ENCODE measurements at regions not wholly inside any gene's neighbourhood (a gene's known extent, or its start where the extent isn't known, plus 50 kb on each side); places are given as distances from the start of the nearest gene placed in this dataset.
"Not testable (repeated sequence)": the region's sequence is repeated elsewhere in the genome, so short reads cannot be mapped to it uniquely, and the experiment has no call there.

GRCh38 chr3:80006315-80006714 lies 238.5 kb upstream of the ROBO1 start:
- no peak for DNase-seq

- no peak for DNase-seq
Observed at GRCh38 chr3:80000022-80000421, 232.2 kb upstream of the ROBO1 start.

- no peak for DNase-seq
Observed at GRCh38 chr3:79994397-79994796, 226.6 kb upstream of the ROBO1 start.

GRCh38 chr3:79986338-79986737 lies 218.5 kb upstream of the ROBO1 start:
- no peak for DNase-seq

- no peak for DNase-seq
Observed at GRCh38 chr3:79985816-79986215, 218.0 kb upstream of the ROBO1 start.

GRCh38 chr3:79983118-79983517 lies 215.3 kb upstream of the ROBO1 start:
- no peak for DNase-seq

GRCh38 chr3:79979990-79980389 lies 212.2 kb upstream of the ROBO1 start:
- no peak for DNase-seq

- no peak for DNase-seq
Observed at GRCh38 chr3:79976466-79976865, 208.7 kb upstream of the ROBO1 start.

GRCh38 chr3:79973917-79974595 lies 206.3 kb upstream of the ROBO1 start:
- no peak for DNase-seq

- no peak for DNase-seq
Observed at GRCh38 chr3:79973482-79973881, 205.7 kb upstream of the ROBO1 start.

GRCh38 chr3:79968418-79968817 lies 200.6 kb upstream of the ROBO1 start:
- DNase-seq, result no peak

GRCh38 chr3:79960594-79960993 lies 192.8 kb upstream of the ROBO1 start:
- DNase-seq, result no peak

GRCh38 chr3:79957066-79957465 lies 189.3 kb upstream of the ROBO1 start:
- DNase-seq, result no peak

GRCh38 chr3:79954756-79955155 lies 187.0 kb upstream of the ROBO1 start:
- DNase-seq, result no peak

GRCh38 chr3:79953591-79954101 lies 185.8 kb upstream of the ROBO1 start:
- DNase-seq, result no peak

- DNase-seq, result not testable (repeated sequence)
Observed at GRCh38 chr3:79951426-79951825, 183.6 kb upstream of the ROBO1 start.

- DNase-seq, result no peak
Observed at GRCh38 chr3:79947957-79948356, 180.2 kb upstream of the ROBO1 start.

- no peak for DNase-seq
Observed at GRCh38 chr3:79947469-79947868, 179.7 kb upstream of the ROBO1 start.

GRCh38 chr3:79937567-79937966 lies 169.8 kb upstream of the ROBO1 start:
- DNase-seq, result no peak

GRCh38 chr3:79930196-79930595 lies 162.4 kb upstream of the ROBO1 start:
- no peak for DNase-seq

GRCh38 chr3:79928687-79929408 lies 161.1 kb upstream of the ROBO1 start:
- DNase-seq, result no peak

GRCh38 chr3:79926522-79926921 lies 158.7 kb upstream of the ROBO1 start:
- no peak for DNase-seq

- no peak for DNase-seq
Observed at GRCh38 chr3:79922633-79923032, 154.8 kb upstream of the ROBO1 start.

- no peak for DNase-seq
Observed at GRCh38 chr3:79917561-79917960, 149.8 kb upstream of the ROBO1 start.

- no peak for DNase-seq
Observed at GRCh38 chr3:79910337-79910736, 142.5 kb upstream of the ROBO1 start.
